GM21528 (cell line): ENCODE measurements at regions not wholly inside any gene's neighbourhood (a gene's known extent, or its start where the extent isn't known, plus 50 kb on each side); places are given as distances from the start of the nearest gene placed in this dataset.
"Not testable (repeated sequence)": the region's sequence is repeated elsewhere in the genome, so short reads cannot be mapped to it uniquely, and the experiment has no call there.

Experiments
- ATAC-seq: cut with Tn5 transposase; IDR thresholded peaks from one replicate; pipeline ENCODE4 v1.9.1; 2021; ENCODE audit warnings: mild to moderate bottlenecking, moderate library complexity; ENCODE audit not compliant: unreplicated experiment, low FRiP score

GRCh38 chr6:115323001-115323400, 737.7 kb downstream of the FRK start:
- no peak for ATAC-seq

- ATAC-seq = no peak
Observed at GRCh38 chr6:115319823-115320222, 740.9 kb downstream of the FRK start.

- ATAC-seq = no peak
Observed at GRCh38 chr6:115310156-115310555, 750.5 kb downstream of the FRK start.

GRCh38 chr6:115302731-115303130, 758.0 kb downstream of the FRK start:
- no peak for ATAC-seq

- ATAC-seq = no peak
Observed at GRCh38 chr6:115287467-115287866, 773.2 kb downstream of the FRK start.

- ATAC-seq = no peak
Observed at GRCh38 chr6:115276881-115277565, 783.7 kb downstream of the FRK start.

- ATAC-seq = no peak
Observed at GRCh38 chr6:115272311-115272710, 788.4 kb downstream of the FRK start.

- ATAC-seq = no peak
Observed at GRCh38 chr6:115271434-115271833, 789.3 kb downstream of the FRK start.

- ATAC-seq = no peak
Observed at GRCh38 chr6:115270953-115271352, 789.7 kb downstream of the FRK start.

- ATAC-seq = no peak
Observed at GRCh38 chr6:115241373-115241772, 819.3 kb downstream of the FRK start.

- ATAC-seq = no peak
Observed at GRCh38 chr6:115221198-115221597, 839.5 kb downstream of the FRK start.

- no peak for ATAC-seq
Observed at GRCh38 chr6:115220551-115221159, 840.0 kb downstream of the FRK start.

- ATAC-seq = no peak
Observed at GRCh38 chr6:115219645-115220044, 841.0 kb downstream of the FRK start.

- no peak for ATAC-seq
Observed at GRCh38 chr6:115216835-115217234, 843.9 kb downstream of the FRK start.

GRCh38 chr6:115214283-115214682, 846.4 kb downstream of the FRK start:
- no peak for ATAC-seq

- no peak for ATAC-seq
Observed at GRCh38 chr6:115203381-115203780, 857.3 kb downstream of the FRK start.

- ATAC-seq = no peak
Observed at GRCh38 chr6:115194981-115195638, 852.3 kb upstream of the HS3ST5 start.

GRCh38 chr6:115191989-115192388, 849.2 kb upstream of the HS3ST5 start:
- no peak for ATAC-seq

GRCh38 chr6:115190534-115190933, 847.7 kb upstream of the HS3ST5 start:
- ATAC-seq = no peak

GRCh38 chr6:115175456-115175855, 832.6 kb upstream of the HS3ST5 start:
- not testable (repeated sequence) for ATAC-seq

- not testable (repeated sequence) for ATAC-seq
Observed at GRCh38 chr6:115165912-115166311, 823.1 kb upstream of the HS3ST5 start.

GRCh38 chr6:115159733-115160132, 816.9 kb upstream of the HS3ST5 start:
- no peak for ATAC-seq
